H1 (cell line): ENCODE measurements at regions not wholly inside any gene's neighbourhood (a gene's known extent, or its start where the extent isn't known, plus 50 kb on each side); places are given as distances from the start of the nearest gene placed in this dataset.

Source experiments
- CTCF ChIA-PET: fragments of 300-600 bp; sonication (Branson Sonifier 250); formaldehyde crosslinking; loops from one replicate; lab custom pipeline; 2021; ENCODE audit not compliant: partially characterized antibody; lab: Charles Lee
- POLR2A ChIA-PET: fragments of 300-600 bp; sonication (Branson Sonifier 250); formaldehyde crosslinking; loops from one replicate; lab custom pipeline; 2021; ENCODE audit warnings: inconsistent platforms; ENCODE audit not compliant: partially characterized antibody; lab: Charles Lee
- DNase-seq, 2 experiments: peaks; one replicate each; pipeline versions ENCODE4 v3.0.0 to v3.0.0-alpha.2; 2010 to 2022; ENCODE audit warnings: low spot score in 2 of 2, low read depth in 1 of 2, mixed read lengths in 1 of 2
- FAIRE-seq: peaks from 2 replicates; lab custom pipeline; 2011; peaks lifted over from hg19 to GRCh38; lab: Jason Lieb, UNC
- H2AFZ ChIP-seq: 2 replicates; pipeline ENCODE4 v1.8.1; 2012; ENCODE audit warnings: low read length, inconsistent platforms
- H2AK5ac ChIP-seq: 2 replicates; pipeline ENCODE4 v1.6.1; 2013; ENCODE audit warnings: low read depth, low read length
- H2BK120ac ChIP-seq: replicated peaks from 2 replicates; pipeline ENCODE3; 2013; ENCODE audit warnings: low read depth, low read length, inconsistent platforms
- H2BK12ac ChIP-seq: 2 replicates; pipeline ENCODE4 v1.6.1; 2013; ENCODE audit warnings: low read depth, low read length
- H2BK15ac ChIP-seq: 2 replicates; pipeline ENCODE4 v1.6.1; 2013; ENCODE audit warnings: low read length
- H2BK20ac ChIP-seq: 2 replicates; pipeline ENCODE4 v1.6.1; 2013; ENCODE audit warnings: low read length
- H2BK5ac ChIP-seq: 2 replicates; pipeline ENCODE4 v1.6.1; 2013; ENCODE audit warnings: low read depth, low read length
- H3K14ac ChIP-seq: 2 replicates; pipeline ENCODE4 v1.6.1; 2013; ENCODE audit warnings: inconsistent platforms; ENCODE audit not compliant: insufficient read length
- H3K18ac ChIP-seq: 2 replicates; pipeline ENCODE4 v1.6.1; 2013; ENCODE audit warnings: low read length; ENCODE audit errors: extremely low read depth
- H3K23ac ChIP-seq: 2 replicates; pipeline ENCODE4 v1.6.1; 2013; ENCODE audit warnings: inconsistent platforms; ENCODE audit not compliant: insufficient read length
- H3K23me2 ChIP-seq: 2 replicates; pipeline ENCODE4 v1.6.1; 2013; ENCODE audit warnings: low read depth, low read length
- H3K27ac ChIP-seq: 2 replicates; pipeline ENCODE4 v1.6.1; 2011; ENCODE audit warnings: low read depth, low read length, inconsistent platforms
- H3K27me3 ChIP-seq, 4 experiments: replicated peaks in 1 of 4; 1 replicate in 1 of 4; 2 replicates in 3 of 4; pipeline versions ENCODE4 v1.6.1 to v1.8.1; 2011 to 2013; ENCODE audit warnings: low read length in 3 of 4, mild to moderate bottlenecking in 3 of 4, inconsistent platforms in 2 of 4, mixed read lengths in 2 of 4, moderate library complexity in 1 of 4; ENCODE audit not compliant: control insufficient read depth in 3 of 4, insufficient read depth in 3 of 4; ENCODE audit errors: extremely low read depth in 1 of 4
- H3K36me3 ChIP-seq, 4 experiments: 2 replicates each; pipeline versions ENCODE4 v1.6.1 to v1.8.1; 2011 to 2013; ENCODE audit warnings: mild to moderate bottlenecking in 4 of 4, low read length in 3 of 4, moderate library complexity in 2 of 4, control low read depth in 1 of 4, inconsistent platforms in 1 of 4; ENCODE audit not compliant: insufficient read depth in 4 of 4, control insufficient read depth in 2 of 4
- H3K4ac ChIP-seq: replicated peaks from 2 replicates; pipeline ENCODE3; 2013; ENCODE audit warnings: low read length, low read depth, mixed read lengths, inconsistent platforms; ENCODE audit not compliant: insufficient read length
- H3K4me1 ChIP-seq, 4 experiments: replicated peaks in 1 of 4; 1 replicate in 1 of 4; 2 replicates in 3 of 4; pipeline versions ENCODE4 v1.6.1 to v1.8.1; 2011 to 2013; ENCODE audit warnings: low read length in 3 of 4, inconsistent platforms in 2 of 4, mixed read lengths in 1 of 4; ENCODE audit not compliant: insufficient read depth in 4 of 4, control insufficient read depth in 3 of 4
- H3K4me2 ChIP-seq, 2 experiments: 2 replicates each; pipeline versions ENCODE4 v1.6.1 to v1.8.1; 2011 to 2013; ENCODE audit warnings: low read depth in 2 of 2, low read length in 2 of 2, control low read depth in 1 of 2, inconsistent platforms in 1 of 2, mild to moderate bottlenecking in 1 of 2; ENCODE audit not compliant: insufficient read depth in 1 of 2
- H3K4me3 ChIP-seq, 4 experiments: fragments of 200-600, 300-600 bp in 1 of 4; sonication (generic), shearing (Covaris generic), sonication (Bioruptor Twin) in 1 of 4; 2 replicates each; pipeline versions ENCODE4 v1.5.1 to v1.8.1; 2011 to 2016; ENCODE audit warnings: low read length in 4 of 4, low read depth in 3 of 4, control low read depth in 2 of 4, inconsistent platforms in 2 of 4, mild to moderate bottlenecking in 2 of 4, mixed read lengths in 1 of 4, moderate library complexity in 1 of 4; ENCODE audit not compliant: insufficient read depth in 2 of 4; ENCODE audit errors: extremely low read depth in 1 of 4
- H3K56ac ChIP-seq: replicated peaks from 2 replicates; pipeline ENCODE3; 2013; ENCODE audit warnings: low read depth, mild to moderate bottlenecking, mixed read lengths, low read length, inconsistent platforms; ENCODE audit not compliant: insufficient read length
- H3K79me1 ChIP-seq: 2 replicates; pipeline ENCODE4 v1.6.1; 2013; ENCODE audit warnings: low read depth, low read length, control low read depth
- H3K79me2 ChIP-seq, 2 experiments: 2 replicates each; pipeline versions ENCODE4 v1.6.1 to v1.8.1; 2012 to 2013; ENCODE audit warnings: low read length in 2 of 2, mild to moderate bottlenecking in 2 of 2, inconsistent platforms in 1 of 2; ENCODE audit not compliant: insufficient read depth in 2 of 2, control insufficient read depth in 1 of 2
- H3K9ac ChIP-seq, 4 experiments: replicated peaks in 1 of 4; 1 replicate in 1 of 4; 2 replicates in 3 of 4; pipeline versions ENCODE4 v1.6.1 to v1.8.1; 2011 to 2013; ENCODE audit warnings: low read depth in 3 of 4, low read length in 3 of 4, control low read depth in 2 of 4, mild to moderate bottlenecking in 2 of 4, moderate library complexity in 2 of 4, inconsistent platforms in 1 of 4; ENCODE audit errors: extremely low read depth in 1 of 4
- H3K9me3 ChIP-seq, 2 experiments: 2 replicates each; pipeline versions ENCODE4 v1.6.1 to v1.8.1; 2012 to 2013; ENCODE audit warnings: mild to moderate bottlenecking in 2 of 2, moderate library complexity in 2 of 2, control low read depth in 1 of 2, inconsistent platforms in 1 of 2, low read depth in 1 of 2, low read length in 1 of 2, mixed read lengths in 1 of 2; ENCODE audit not compliant: insufficient read depth in 2 of 2
- H4K20me1 ChIP-seq, 2 experiments: replicated peaks in 1 of 2; 2 replicates each; pipeline versions ENCODE3 to v1.8.1; 2011 to 2013; ENCODE audit warnings: inconsistent platforms in 2 of 2, low read length in 2 of 2, mild to moderate bottlenecking in 1 of 2; ENCODE audit not compliant: insufficient read depth in 2 of 2, control insufficient read depth in 1 of 2
- H4K5ac ChIP-seq: 2 replicates; pipeline ENCODE4 v1.6.1; 2013; ENCODE audit warnings: low read length, low read depth, mixed read lengths, inconsistent platforms; ENCODE audit not compliant: insufficient read length
- H4K8ac ChIP-seq: 2 replicates; pipeline ENCODE4 v1.8.0; 2013; ENCODE audit warnings: mild to moderate bottlenecking, moderate library complexity, low read length, inconsistent platforms; ENCODE audit not compliant: insufficient read depth; ENCODE audit errors: extremely low read depth
- H4K91ac ChIP-seq: replicated peaks from 2 replicates; pipeline ENCODE3; 2013; ENCODE audit warnings: low read length, mixed read lengths, inconsistent platforms; ENCODE audit not compliant: insufficient read length
- ATF2 ChIP-seq: IDR thresholded peaks from 2 replicates; pipeline ENCODE4 v1.6.1; 2012; ENCODE audit warnings: low read length, inconsistent platforms
- CHD1 ChIP-seq: IDR thresholded peaks from 2 replicates; pipeline ENCODE4 v1.6.1; 2012; ENCODE audit warnings: low read depth, low read length, improper control_type of control experiment
- HDAC6 ChIP-seq: IDR thresholded peaks from one replicate; pipeline ENCODE4 v1.7.1; 2012; ENCODE audit warnings: low read depth, mild to moderate bottlenecking, inconsistent platforms, low read length, moderate library complexity
- JUN ChIP-seq: IDR thresholded peaks from 2 replicates; pipeline ENCODE4 v1.6.1; 2011; ENCODE audit warnings: low read depth, mild to moderate bottlenecking, improper control_type of control experiment, low read length
- PHF8 ChIP-seq: fragments of 200-600 bp; sonication (generic); conservative IDR thresholded peaks from 2 replicates; pipeline ENCODE4 v1.7.1; 2012; ENCODE audit warnings: low read depth, mild to moderate bottlenecking, inconsistent platforms, low read length, moderate library complexity
- RAD21 ChIP-seq, 2 experiments: IDR thresholded peaks in 1 of 2; conservative IDR thresholded peaks in 1 of 2; 2 replicates each; pipeline ENCODE4 v1.6.1; 2011; ENCODE audit warnings: low read depth in 2 of 2, low read length in 2 of 2, improper control_type of control experiment in 1 of 2, inconsistent platforms in 1 of 2, mild to moderate bottlenecking in 1 of 2, moderate library complexity in 1 of 2
- RXRA ChIP-seq: IDR thresholded peaks from 2 replicates; pipeline ENCODE4 v1.6.1; 2011; ENCODE audit warnings: low read depth, mild to moderate bottlenecking, low read length, moderate library complexity; ENCODE audit not compliant: insufficient read depth
- SIRT6 ChIP-seq: IDR thresholded peaks from one replicate; pipeline ENCODE4 v1.7.1; 2012; ENCODE audit warnings: low read length, inconsistent platforms
- SP2 ChIP-seq: IDR thresholded peaks from 2 replicates; pipeline ENCODE4 v1.6.1; 2012; ENCODE audit warnings: mild to moderate bottlenecking, low read length, inconsistent platforms
- ZNF274 ChIP-seq: IDR thresholded peaks from 2 replicates; pipeline ENCODE4 v1.7.0; 2012; ENCODE audit warnings: low read length, borderline replicate concordance; ENCODE audit errors: extremely low read depth
- WGBS, 2 experiments: shearing (Covaris generic) in 1 of 2; methylation state at CpG; one replicate each; pipeline versions ENCODE4 v1.1.6 to v1.1.7; 2013 to 2015; ENCODE audit warnings: low lambda C conversion rate in 2 of 2, mixed read lengths in 2 of 2, inconsistent platforms in 1 of 2, low coverage in 1 of 2, missing lambda C conversion rate in 1 of 2; ENCODE audit not compliant: insufficient replicate concordance in 2 of 2, insufficient coverage in 1 of 2, insufficient read length in 1 of 2; ENCODE audit errors: extremely low coverage in 1 of 2, missing lambda C conversion rate in 1 of 2; 5-methylcytosine and 5-hydroxymethylcytosine counted together

- no peak overlapping the region for H3K4me3 ChIP-seq
- no peaks in the 10 kb centered on the region for H3K36me3 ChIP-seq
- no peak overlapping the region for H3K9ac ChIP-seq
- H2BK120ac ChIP-seq, result no peak overlapping the region
- no peaks in the 10 kb centered on the region for H3K23me2 ChIP-seq
- no peak overlapping the region for H4K5ac ChIP-seq
- H3K18ac ChIP-seq, result no peak overlapping the region
- no peaks in the 10 kb centered on the region for H4K20me1 ChIP-seq
- no peak overlapping the region for H3K27ac ChIP-seq
- H3K4me2 ChIP-seq, result no peak overlapping the region
- WGBS, 2 experiments, result 78% methylated on average over 1 of the region's 1 CpG; no CpG with 5 or more reads in 1 of the 2 experiments
- no peak overlapping the region for H3K23ac ChIP-seq
- H2BK12ac ChIP-seq, result no peak overlapping the region
- ChIA-PET POLR2A (no interaction called here), CTCF (interaction anchor here (1.0 to 1.5 kb wide), 2 partner anchors 18 to 129 kb away, joined by 3 read pairs; no protein-coding TSS in a partner anchor)
- TF ChIP-seq ZNF274 (no peak), RAD21 (IDR thresholded peaks at IDR 0.05 in 1 of 2, conservative IDR thresholded peaks at IDR 0.05 in 1 of 2; ENCODE audit: low read depth in 2 of 2, low read length in 2 of 2) (no peak), SP2 (no peak), ATF2 (no peak), SIRT6 (no peak), PHF8 (no peak), RXRA (no peak), JUN (no peak), CHD1 (no peak), HDAC6 (no peak)
- H3K4me1 ChIP-seq, result no peaks in the 10 kb centered on the region
- no peaks in the 10 kb centered on the region for H3K79me1 ChIP-seq
- H3K4ac ChIP-seq, result no peak overlapping the region
- H3K79me2 ChIP-seq, result no peaks in the 10 kb centered on the region
- no peaks in the 10 kb centered on the region for H3K27me3 ChIP-seq
- H2AK5ac ChIP-seq, result no peak overlapping the region
- H2BK15ac ChIP-seq, result no peak overlapping the region
- no peak overlapping the region for H4K8ac ChIP-seq
- no peak overlapping the region for H2AFZ ChIP-seq
- no peak overlapping the region for H3K56ac ChIP-seq
- no peak overlapping the region for H3K14ac ChIP-seq
- DNase-seq (no peak), FAIRE-seq (no peak)
- H2BK20ac ChIP-seq, result no peak overlapping the region
- H2BK5ac ChIP-seq, result no peak overlapping the region
- no peak overlapping the region for H4K91ac ChIP-seq
- no peaks in the 10 kb centered on the region; a peak in 1 of 4 replicates for H3K9me3 ChIP-seq
Observed at GRCh38 chr3:168753724-168754123, 658.0 kb upstream of the GOLIM4 start.
